ENCODE measurements at regions not wholly inside any gene's neighbourhood (a gene's known extent, or its start where the extent isn't known, plus 50 kb on each side); places are given as distances from the start of the nearest gene placed in this dataset.
"Not testable (repeated sequence)": the region's sequence is repeated elsewhere in the genome, so short reads cannot be mapped to it uniquely, and the experiment has no call there.

GRCh38 chr6:11414176-11414963 lies 123.2 kb upstream of the TMEM170B start:
- peak overlapping the region; percentile 56 for H3K4me3 Mint-ChIP-seq

GRCh38 chr6:11413728-11414127 lies 123.8 kb upstream of the TMEM170B start:
- no peaks in the 10 kb centered on the region for H3K9me3 Mint-ChIP-seq
- DNase-seq (ENCODE audit: low spot score in 2 of 2) (no peak), ATAC-seq (ENCODE audit: low read depth) (no peak)
- H3K36me3 Mint-ChIP-seq, result no peaks in the 10 kb centered on the region
- H3K4me1 Mint-ChIP-seq, result peaks cover 13% of the 10 kb centered on the region
- no peak overlapping the region for H3K27ac Mint-ChIP-seq
- no peaks in the 10 kb centered on the region for H3K27me3 Mint-ChIP-seq
- no peak overlapping the region for H3K4me3 Mint-ChIP-seq

More at GRCh38 chr6:11414176-11414963, 123.2 kb upstream of the TMEM170B start:
- Mint-ChIP-seq H3K36me3 (no peaks in the 10 kb centered on the region), H3K27ac (peak overlapping the region; percentile 62), H3K9me3 (no peaks in the 10 kb centered on the region), H3K27me3 (no peaks in the 10 kb centered on the region), H3K4me1 (peaks cover 15% of the 10 kb centered on the region)
- peak; percentile 95 for ATAC-seq (ENCODE audit: low read depth)
- peak in 1 of 2 donors; percentile 14 for DNase-seq (ENCODE audit: low spot score in 2 of 2)

GRCh38 chr6:11413117-11413687 lies 124.3 kb upstream of the TMEM170B start:
- no peaks in the 10 kb centered on the region for H3K9me3 Mint-ChIP-seq
- DNase-seq (ENCODE audit: low spot score in 2 of 2) (no peak), ATAC-seq (ENCODE audit: low read depth) (no peak)
- H3K4me3 Mint-ChIP-seq, result no peak overlapping the region
- H3K27me3 Mint-ChIP-seq, result no peaks in the 10 kb centered on the region
- no peaks in the 10 kb centered on the region for H3K36me3 Mint-ChIP-seq
- H3K27ac Mint-ChIP-seq, result no peak overlapping the region
- peaks cover 13% of the 10 kb centered on the region for H3K4me1 Mint-ChIP-seq

- H3K4me3 Mint-ChIP-seq, result no peak overlapping the region
- no peaks in the 10 kb centered on the region for H3K27me3 Mint-ChIP-seq
- ATAC-seq (ENCODE audit: low read depth), result no peak
- no peak overlapping the region for H3K27ac Mint-ChIP-seq
- no peaks in the 10 kb centered on the region for H3K36me3 Mint-ChIP-seq
- H3K4me1 Mint-ChIP-seq, result peaks cover 13% of the 10 kb centered on the region
- no peak for DNase-seq (ENCODE audit: low spot score in 2 of 2)
- H3K9me3 Mint-ChIP-seq, result no peaks in the 10 kb centered on the region
These were observed 124.9 kb upstream of the TMEM170B start for GRCh38 chr6:11412616-11413015.

- no peaks in the 10 kb centered on the region for H3K36me3 Mint-ChIP-seq
- DNase-seq (ENCODE audit: low spot score in 2 of 2) (no peak), ATAC-seq (ENCODE audit: low read depth) (no peak)
- no peak overlapping the region for H3K27ac Mint-ChIP-seq
- no peaks in the 10 kb centered on the region for H3K9me3 Mint-ChIP-seq
- H3K27me3 Mint-ChIP-seq, result no peaks in the 10 kb centered on the region
- H3K4me1 Mint-ChIP-seq, result peaks cover 14% of the 10 kb centered on the region
- H3K4me3 Mint-ChIP-seq, result no peak overlapping the region
These were observed 125.5 kb upstream of the TMEM170B start for GRCh38 chr6:11412011-11412424.

GRCh38 chr6:11411593-11411992 lies 126.0 kb upstream of the TMEM170B start:
- Mint-ChIP-seq H3K4me1 (peaks cover 17% of the 10 kb centered on the region), H3K4me3 (no peak overlapping the region), H3K9me3 (peaks cover 2% of the 10 kb centered on the region), H3K36me3 (no peaks in the 10 kb centered on the region), H3K27ac (no peak overlapping the region), H3K27me3 (no peaks in the 10 kb centered on the region)
- ATAC-seq (ENCODE audit: low read depth), result no peak
- DNase-seq (ENCODE audit: low spot score in 2 of 2), result no peak

- DNase-seq (ENCODE audit: low spot score in 2 of 2), result no peak
- peaks cover 19% of the 10 kb centered on the region for H3K4me1 Mint-ChIP-seq
- H3K4me3 Mint-ChIP-seq, result no peak overlapping the region
- H3K36me3 Mint-ChIP-seq, result no peaks in the 10 kb centered on the region
- H3K27ac Mint-ChIP-seq, result no peak overlapping the region
- ATAC-seq (ENCODE audit: low read depth), result no peak
- peaks cover 2% of the 10 kb centered on the region for H3K9me3 Mint-ChIP-seq
- H3K27me3 Mint-ChIP-seq, result no peaks in the 10 kb centered on the region
These were observed 126.8 kb upstream of the TMEM170B start for GRCh38 chr6:11410539-11411307.

- Mint-ChIP-seq H3K27ac (no peak overlapping the region), H3K9me3 (peaks cover 2% of the 10 kb centered on the region), H3K36me3 (no peaks in the 10 kb centered on the region), H3K4me1 (peaks cover 28% of the 10 kb centered on the region), H3K27me3 (no peaks in the 10 kb centered on the region), H3K4me3 (no peak overlapping the region)
- no peak for DNase-seq (ENCODE audit: low spot score in 2 of 2)
- ATAC-seq (ENCODE audit: low read depth), result no peak
These were observed 128.2 kb upstream of the TMEM170B start for GRCh38 chr6:11409371-11409770.

- H3K36me3 Mint-ChIP-seq, result no peaks in the 10 kb centered on the region
- no peak for DNase-seq (ENCODE audit: low spot score in 2 of 2)
- peaks cover 40% of the 10 kb centered on the region for H3K4me1 Mint-ChIP-seq
- no peak for ATAC-seq (ENCODE audit: low read depth)
- no peaks in the 10 kb centered on the region for H3K27me3 Mint-ChIP-seq
- no peak overlapping the region for H3K4me3 Mint-ChIP-seq
- no peak overlapping the region for H3K27ac Mint-ChIP-seq
- peaks cover 2% of the 10 kb centered on the region for H3K9me3 Mint-ChIP-seq
These were observed 130.1 kb upstream of the TMEM170B start for GRCh38 chr6:11407414-11407813.

- H3K27ac Mint-ChIP-seq, result peak overlapping the region; percentile 90
- peaks cover 32% of the 10 kb centered on the region for H3K4me1 Mint-ChIP-seq
- ATAC-seq (ENCODE audit: low read depth) (peak; percentile 47), DNase-seq (ENCODE audit: low spot score in 2 of 2) (no peak)
- H3K9me3 Mint-ChIP-seq, result peaks cover 2% of the 10 kb centered on the region
- no peaks in the 10 kb centered on the region for H3K27me3 Mint-ChIP-seq
- peak overlapping the region; percentile 35 for H3K4me3 Mint-ChIP-seq
- no peaks in the 10 kb centered on the region for H3K36me3 Mint-ChIP-seq
These were observed 132.7 kb upstream of the TMEM170B start for GRCh38 chr6:11404838-11405237.

GRCh38 chr6:11404081-11404480 lies 133.5 kb upstream of the TMEM170B start:
- Mint-ChIP-seq H3K27ac (peak overlapping the region; percentile 90), H3K9me3 (peaks cover 2% of the 10 kb centered on the region), H3K4me1 (peaks cover 32% of the 10 kb centered on the region), H3K36me3 (no peaks in the 10 kb centered on the region), H3K27me3 (no peaks in the 10 kb centered on the region), H3K4me3 (peak overlapping the region; percentile 56)
- DNase-seq (ENCODE audit: low spot score in 2 of 2) (no peak), ATAC-seq (ENCODE audit: low read depth) (peak; percentile 81)

- no peak for DNase-seq (ENCODE audit: low spot score in 2 of 2)
- H3K27me3 Mint-ChIP-seq, result no peaks in the 10 kb centered on the region
- peak overlapping the region; percentile 42 for H3K27ac Mint-ChIP-seq
- H3K36me3 Mint-ChIP-seq, result no peaks in the 10 kb centered on the region
- ATAC-seq (ENCODE audit: low read depth), result no peak
- peaks cover 2% of the 10 kb centered on the region for H3K9me3 Mint-ChIP-seq
- H3K4me1 Mint-ChIP-seq, result peaks cover 32% of the 10 kb centered on the region
- H3K4me3 Mint-ChIP-seq, result no peak overlapping the region
These were observed 134.4 kb upstream of the TMEM170B start for GRCh38 chr6:11403035-11403601.

- DNase-seq (ENCODE audit: low spot score in 2 of 2); ATAC-seq (ENCODE audit: low read depth); H3K27me3 Mint-ChIP-seq; H3K4me3 Mint-ChIP-seq; H3K36me3 Mint-ChIP-seq; H3K9me3 Mint-ChIP-seq: not testable (repeated sequence)
- H3K4me1 Mint-ChIP-seq, result peaks cover 36% of the 10 kb centered on the region
- H3K27ac Mint-ChIP-seq, result peak overlapping the region; percentile 42
These were observed 135.0 kb upstream of the TMEM170B start for GRCh38 chr6:11402581-11402980.

- not testable (repeated sequence) for H3K27ac Mint-ChIP-seq
These were observed 135.6 kb upstream of the TMEM170B start for GRCh38 chr6:11401954-11402353.

More at GRCh38 chr6:11401954-11402353, 135.6 kb upstream of the TMEM170B start:
- peaks cover 35% of the 10 kb centered on the region for H3K4me1 Mint-ChIP-seq
- not testable (repeated sequence) for H3K4me3 Mint-ChIP-seq; H3K9me3 Mint-ChIP-seq; DNase-seq (ENCODE audit: low spot score in 2 of 2); ATAC-seq (ENCODE audit: low read depth); H3K36me3 Mint-ChIP-seq; H3K27me3 Mint-ChIP-seq
